HG02852 (cell line): ENCODE measurements at regions not wholly inside any gene's neighbourhood (a gene's known extent, or its start where the extent isn't known, plus 50 kb on each side); places are given as distances from the start of the nearest gene placed in this dataset.
A peak's percentile ranks its signal among the peaks of the same experiment; 100 is the strongest.
"Not testable (repeated sequence)": the region's sequence is repeated elsewhere in the genome, so short reads cannot be mapped to it uniquely, and the experiment has no call there.

Experiments used
- ATAC-seq: cut with Tn5 transposase; IDR thresholded peaks from one replicate; pipeline ENCODE4 v1.9.1; 2021; ENCODE audit warnings: mild to moderate bottlenecking, moderate library complexity; ENCODE audit not compliant: unreplicated experiment

DNA sequence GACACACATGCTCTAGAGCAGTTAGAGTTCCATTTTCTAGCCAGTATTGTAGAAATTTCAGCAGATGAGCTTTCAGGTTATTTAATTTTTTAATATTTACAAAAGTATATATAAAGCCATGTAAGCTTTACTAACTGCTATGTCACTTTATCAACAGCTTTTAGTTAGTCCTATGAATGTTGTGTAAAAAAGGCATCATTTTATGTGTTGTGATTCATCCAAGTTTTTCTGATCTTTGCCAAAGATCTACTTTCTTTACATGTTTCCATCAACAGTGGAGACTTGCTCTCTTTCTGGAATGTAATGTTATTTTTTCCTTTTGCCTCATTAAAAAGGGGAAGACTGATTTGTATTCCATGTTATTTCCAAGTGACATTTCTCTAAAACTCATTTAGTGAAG lies 125.2 kb upstream of the TFPI start:
- no peak for ATAC-seq

DNA sequence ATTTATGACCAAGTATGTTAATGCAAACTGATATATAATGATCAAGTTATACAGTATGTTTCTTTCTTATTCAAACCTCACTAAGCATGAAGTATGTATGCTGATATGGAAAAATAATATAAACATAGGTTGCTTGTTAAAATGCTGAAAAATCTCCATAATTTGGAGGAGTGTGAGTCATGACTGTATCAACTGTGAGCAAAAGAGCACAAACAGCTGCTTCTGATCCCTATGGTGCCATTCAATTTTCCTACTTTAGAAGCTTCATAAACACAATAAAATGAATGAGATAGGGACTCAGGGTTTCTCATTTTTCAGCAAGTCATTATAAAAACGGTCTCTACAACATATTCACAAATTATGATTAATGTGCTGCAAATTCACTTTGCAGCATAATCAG lies 129.9 kb upstream of the TFPI start:
- no peak for ATAC-seq

DNA sequence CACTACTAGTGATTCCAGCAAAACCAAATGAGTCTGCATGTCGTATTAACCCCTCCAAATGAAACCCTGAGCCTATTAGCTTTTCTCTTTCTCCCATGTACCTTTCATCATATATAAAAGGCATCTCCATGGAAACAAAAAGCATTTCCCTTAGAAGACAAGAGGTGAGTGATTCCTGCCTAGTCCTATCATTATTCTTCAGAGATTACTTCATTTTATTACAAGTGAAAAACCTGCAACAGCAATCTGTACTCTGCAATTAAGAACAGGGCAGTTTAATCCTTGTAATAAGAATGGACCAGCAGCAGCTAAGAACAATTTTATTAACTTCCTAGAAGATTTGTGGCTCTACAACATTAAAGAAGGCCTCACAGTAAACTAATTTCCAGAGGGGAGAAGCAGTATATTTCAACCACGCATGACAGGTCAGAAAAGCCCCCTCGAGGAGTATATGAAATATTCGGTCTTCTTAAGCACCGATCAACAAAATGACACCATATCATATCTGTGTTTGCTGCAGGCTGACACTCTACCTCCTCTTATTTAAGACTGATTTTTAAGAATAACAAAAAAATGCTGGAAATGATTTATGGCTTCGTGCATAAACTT lies 132.3 kb upstream of the TFPI start:
- ATAC-seq = no peak

DNA sequence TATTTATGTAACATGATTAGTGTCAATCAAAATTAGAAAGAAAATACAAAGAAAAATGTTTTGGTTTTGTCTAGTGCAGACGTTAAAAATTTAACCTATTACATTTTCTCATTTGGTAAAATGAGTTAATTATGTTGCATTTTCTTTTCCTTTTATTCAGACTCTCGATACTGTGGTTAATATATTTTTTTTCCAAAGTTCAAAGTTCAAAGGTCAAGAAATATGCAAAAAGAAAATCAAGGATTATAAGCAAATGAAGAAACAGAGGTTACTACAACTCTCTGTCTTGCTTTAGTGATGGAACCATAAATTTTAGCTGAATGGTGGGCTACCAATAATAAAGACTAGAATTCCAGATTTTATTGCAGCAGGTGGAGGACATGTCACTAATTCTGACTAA lies 133.3 kb upstream of the TFPI start:
- ATAC-seq = no peak

DNA sequence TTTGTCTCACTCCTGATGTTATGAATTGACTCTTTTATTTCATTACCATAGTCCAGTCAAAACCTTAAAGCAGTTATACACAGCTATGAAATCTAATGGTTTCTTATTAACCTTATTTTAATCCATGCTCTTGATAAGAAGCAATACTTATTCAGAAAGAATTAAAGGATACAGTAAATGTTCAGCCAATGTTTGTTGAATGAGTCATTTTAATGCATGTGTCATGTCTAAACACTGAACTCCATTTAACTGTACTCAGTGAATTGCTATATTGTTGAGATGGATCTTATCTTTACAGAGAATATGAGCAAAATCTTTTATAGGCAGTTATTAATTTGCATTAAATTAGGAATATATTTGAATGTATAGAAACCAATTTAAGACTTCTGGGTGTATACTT lies 135.1 kb upstream of the TFPI start:
- ATAC-seq = no peak

DNA sequence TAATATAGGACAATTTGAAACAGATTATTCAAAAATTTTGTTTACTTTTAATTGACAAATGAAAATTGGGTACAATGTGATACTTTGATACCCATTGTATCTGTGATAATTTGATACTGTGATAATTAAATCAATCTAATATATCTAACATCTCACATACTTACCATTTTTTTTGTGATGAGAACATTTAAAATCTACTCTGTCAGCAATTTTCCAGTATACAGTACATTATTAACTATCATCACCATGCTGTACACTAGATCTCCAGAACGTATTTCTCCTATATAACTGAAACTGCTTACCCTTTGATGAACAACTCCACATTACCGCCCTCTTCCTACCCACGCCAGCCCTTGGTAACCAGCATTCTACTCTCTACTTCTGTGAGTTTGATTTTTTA lies 139.7 kb upstream of the TFPI start:
- ATAC-seq = no peak

DNA sequence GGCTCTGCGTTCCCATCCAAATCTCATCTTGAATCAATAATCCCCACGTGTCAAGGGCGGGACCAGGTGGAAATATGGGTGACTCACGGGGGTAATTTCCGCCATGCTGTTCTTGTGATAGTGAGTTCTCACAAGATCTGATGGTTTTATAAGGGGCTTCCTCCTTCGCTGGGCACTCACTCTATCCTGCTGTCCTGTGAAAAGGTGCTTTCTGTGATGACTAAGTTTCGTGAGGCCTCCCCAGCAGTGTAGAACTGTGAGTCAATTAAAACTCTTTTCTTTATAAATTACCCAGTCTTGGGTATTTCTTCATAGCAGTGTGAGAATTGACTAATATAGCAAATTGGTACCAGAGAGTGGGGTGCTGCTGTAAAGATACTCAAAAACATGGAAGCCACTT lies 142.4 kb upstream of the TFPI start:
- ATAC-seq = not testable (repeated sequence)

DNA sequence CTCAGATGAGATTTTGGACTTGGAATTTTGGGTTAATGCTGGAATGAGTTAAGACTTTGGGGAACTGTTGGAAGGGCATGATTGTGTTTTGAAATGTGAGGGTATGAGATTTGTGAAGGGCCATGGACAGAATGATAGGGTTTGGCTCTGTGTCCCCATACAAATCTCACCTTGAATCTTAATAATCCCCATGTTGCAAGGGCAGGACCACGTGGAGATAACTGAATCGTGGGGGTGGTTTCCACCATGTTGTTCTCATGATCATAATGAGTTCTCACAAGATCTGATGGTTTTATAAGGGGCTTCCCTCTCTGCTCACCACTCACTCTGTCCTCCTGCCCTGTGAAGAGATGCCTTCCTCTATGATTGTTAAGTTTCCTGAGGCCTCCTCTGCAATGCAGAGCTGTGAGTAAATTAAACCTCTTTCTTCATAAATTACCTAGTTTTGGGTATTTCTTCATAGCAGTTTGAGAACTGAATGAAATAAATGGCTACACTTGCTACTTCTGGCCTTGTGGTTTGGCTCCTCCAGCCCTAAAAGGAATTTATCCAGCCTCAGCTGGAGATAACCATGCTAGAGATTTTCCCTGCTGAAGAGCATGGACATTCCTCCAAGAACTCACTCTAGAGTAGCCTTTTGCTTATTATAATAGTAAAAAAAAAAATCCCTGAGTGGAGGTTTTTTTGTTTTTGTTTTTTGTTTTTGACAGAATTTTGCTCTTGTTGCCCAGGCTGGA lies 144.3 kb upstream of the TFPI start:
- ATAC-seq = no peak

DNA sequence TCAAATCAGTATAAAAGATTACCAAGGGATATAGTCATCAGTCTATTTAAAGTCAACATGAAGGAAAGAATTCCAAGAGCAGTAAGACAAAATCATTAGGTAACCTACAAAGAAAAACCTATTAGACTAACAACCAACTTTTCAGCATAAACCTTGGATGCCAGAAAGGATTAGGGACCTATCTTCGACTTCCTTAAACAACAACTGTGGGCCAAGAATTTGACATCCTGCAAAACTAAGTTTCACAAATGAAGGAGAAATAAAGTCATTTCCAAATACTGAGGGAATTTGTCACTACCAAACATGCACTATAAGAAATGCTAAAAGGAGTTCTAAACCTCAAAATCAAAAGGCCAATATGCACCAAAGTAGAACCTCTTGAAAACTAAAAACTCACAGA lies 147.9 kb upstream of the TFPI start:
- no peak for ATAC-seq

DNA sequence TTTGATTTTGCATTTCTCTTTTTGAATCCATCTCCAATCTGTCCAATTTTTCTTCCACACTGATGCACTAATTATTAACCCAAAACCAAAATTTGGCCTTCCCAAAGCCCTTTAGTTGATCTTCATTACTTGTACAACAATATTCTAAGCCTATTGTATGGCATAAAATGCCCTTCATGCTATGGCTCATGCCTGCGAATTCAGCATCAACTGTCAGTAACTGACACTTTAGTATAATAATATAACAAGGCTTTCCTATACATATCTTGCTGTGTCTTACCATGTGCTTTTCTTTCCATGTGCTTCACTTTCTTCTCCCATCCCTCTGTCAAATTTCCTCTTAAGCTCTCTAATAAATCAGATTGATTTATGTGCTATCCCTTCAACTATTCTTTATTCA lies 154.0 kb upstream of the TFPI start:
- no peak for ATAC-seq

DNA sequence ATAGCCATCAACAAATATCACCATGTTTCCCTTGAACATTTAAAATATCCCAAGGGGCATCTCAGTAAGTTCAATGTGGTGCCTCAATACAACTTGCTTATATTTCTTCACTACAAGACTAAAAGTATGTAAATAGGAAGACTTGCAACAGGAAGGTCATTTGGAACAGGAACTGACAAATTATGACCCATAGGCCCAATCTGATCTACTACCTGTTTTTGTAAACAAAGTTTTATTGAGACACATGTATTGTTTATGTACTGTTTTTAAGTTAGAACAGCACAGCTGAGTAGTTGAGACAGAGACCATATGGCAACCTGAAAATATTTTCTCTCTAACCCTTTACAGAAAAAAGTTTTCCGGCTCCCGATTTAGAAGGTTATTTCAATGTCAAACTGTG lies 154.8 kb upstream of the TFPI start:
- no peak for ATAC-seq

DNA sequence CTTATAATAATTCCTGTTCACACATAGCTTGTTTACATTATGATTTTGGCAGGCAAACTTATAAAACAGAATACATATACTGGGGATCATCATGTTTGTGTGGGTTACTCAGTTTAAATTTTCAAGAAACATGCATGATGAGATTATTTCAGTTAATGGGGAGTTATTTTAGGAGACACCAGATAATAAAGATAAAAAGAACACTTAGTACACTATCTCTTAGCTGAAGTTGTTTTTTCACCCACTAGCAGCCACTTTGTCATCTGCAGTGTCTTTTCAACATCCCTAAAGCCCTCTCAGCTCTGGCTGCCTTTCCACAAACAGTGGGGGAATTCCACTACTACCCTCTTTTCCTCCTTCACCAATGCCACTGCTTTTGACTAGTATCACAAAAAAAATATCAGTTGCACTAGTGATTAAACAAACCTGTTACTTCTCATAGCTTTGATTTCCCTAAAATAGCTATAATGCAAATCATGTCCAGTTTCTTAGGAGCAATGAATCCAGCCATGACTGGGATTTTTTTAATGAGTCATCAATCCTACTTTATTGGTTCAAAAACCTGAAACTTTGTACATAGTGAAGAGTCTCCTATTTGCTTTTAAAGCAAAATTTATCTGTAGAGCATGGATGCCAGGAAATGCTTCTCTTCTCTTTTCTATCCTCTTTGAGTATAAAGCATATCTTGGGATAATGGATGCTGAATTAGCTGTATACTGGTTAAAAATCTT lies 156.7 kb upstream of the TFPI start:
- no peak for ATAC-seq

DNA sequence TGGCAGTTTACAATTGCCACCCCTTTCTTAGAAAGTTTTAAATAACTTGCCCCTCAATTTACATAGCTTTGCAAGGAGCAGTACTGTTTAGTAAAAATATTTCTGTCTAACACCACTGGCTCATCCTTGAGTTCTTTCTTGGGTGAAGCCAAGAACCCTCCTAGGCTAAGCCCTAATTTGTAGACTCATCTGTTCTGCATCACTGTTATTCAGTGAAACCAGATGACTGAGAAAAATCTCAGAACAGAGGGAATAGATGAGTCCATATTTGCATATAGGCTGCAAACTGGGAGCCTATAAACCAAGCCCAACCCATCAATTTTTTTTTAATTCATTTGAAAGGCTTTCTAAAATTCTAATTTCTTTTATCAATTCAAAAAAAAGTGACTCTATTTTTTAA lies 161.4 kb upstream of the TFPI start:
- no peak for ATAC-seq

DNA sequence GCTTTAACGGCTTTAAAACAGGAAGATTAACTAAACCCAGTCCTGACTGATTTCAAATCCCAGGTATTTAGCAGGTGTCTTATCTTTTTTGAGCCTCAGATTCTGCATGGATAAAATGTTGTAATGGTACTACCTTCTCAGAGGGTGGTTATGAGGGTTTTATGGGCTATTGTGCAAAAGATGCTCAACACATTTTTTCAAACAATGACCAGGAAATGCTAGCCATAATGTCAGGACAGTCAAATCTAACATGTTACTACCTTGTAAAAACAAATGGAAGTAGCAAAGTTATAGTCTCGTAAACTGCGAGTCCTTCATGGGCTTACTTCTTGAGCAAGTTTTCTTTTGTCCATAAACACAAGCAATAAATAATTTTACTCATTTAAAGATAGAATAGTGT lies 162.1 kb upstream of the TFPI start:
- no peak for ATAC-seq

DNA sequence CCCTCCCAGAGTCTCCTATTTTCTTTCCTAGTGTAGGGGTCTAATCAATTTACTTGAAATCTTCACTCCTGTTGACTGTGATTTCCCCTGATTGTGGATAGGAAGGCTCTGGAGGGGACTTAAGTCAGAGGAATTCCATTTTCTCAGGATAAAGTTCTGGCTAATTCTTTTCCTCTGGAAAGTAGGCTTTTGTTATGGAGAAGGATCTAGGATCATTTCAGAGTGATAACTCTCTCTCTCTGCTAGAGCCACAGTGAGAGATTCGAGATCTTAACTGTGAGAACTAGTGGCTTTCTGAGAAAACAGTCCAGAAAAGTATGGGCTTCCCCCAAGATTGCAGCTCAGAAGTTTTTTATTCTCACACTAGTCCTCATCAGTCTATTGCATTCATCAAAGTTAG lies 163.9 kb upstream of the TFPI start:
- no peak for ATAC-seq

DNA sequence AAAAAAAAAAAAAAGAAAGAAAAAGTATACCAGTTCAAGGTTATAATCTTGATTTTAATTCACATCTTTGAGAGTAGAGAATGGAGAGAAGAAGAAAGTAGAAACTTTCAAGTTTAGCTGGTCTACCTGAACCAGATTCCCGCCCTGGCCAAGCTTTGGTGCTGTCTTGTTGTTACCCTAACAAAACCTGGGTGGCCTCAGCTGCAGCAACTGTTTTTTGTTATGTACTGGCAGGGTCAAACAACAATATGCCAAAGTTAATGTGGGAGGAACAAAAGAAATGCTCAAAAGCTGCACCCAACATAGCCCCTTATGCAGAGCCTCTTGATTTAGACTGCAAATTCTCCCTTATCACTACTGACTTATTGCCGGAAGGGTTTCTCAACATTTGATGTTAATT lies 165.3 kb upstream of the TFPI start:
- ATAC-seq = no peak

DNA sequence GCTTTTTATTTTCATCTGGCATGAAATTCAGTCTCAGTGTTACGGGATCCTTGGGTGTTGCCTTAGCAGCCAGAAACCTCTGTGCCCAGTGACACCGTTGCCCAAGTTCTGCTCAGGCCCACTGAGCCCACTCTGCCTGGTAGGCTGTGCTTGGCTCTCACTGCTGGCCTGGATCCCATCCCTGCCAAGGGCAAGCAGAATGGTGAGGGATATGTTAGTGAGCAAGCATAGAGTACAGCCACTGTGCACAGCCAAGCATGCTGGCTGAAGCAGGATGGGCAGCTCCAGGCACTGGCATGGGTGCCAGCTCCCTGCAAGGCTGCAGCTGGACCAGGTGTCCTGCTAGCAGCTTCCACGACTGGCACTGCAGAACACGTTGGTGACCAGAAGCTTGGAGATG lies 194.7 kb upstream of the TFPI start:
- ATAC-seq = no peak

DNA sequence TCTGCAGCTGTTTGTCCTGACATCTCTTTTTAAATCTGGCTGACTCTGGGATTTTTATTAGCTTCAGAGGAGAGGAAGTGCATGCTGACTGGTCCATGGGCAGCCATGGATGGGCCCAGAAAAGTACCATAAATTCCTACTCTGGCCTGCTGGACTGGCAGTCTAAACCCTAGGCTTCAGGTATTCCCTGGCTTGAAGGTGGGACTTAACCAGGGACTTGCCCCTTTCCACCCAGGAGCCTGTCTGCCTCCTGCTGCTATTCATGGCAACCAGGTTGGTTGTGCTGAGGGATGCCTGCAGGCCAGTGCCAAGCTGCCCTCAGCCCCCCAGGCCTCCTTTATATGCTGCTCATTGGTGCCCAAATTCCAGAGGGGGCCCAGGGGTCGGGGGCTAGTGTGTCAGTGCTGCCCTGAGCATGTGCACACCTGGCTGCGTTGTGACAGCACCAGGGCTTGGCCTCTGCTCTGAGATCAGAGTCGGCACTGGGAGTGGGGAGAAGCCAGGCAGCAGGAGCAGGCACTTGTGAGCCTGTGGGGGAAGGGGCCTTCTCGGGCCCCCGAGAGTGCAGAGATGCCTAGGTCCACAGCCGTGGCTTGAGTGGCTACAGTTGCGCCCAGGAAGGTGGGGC lies 195.7 kb upstream of the TFPI start:
- ATAC-seq = no peak

DNA sequence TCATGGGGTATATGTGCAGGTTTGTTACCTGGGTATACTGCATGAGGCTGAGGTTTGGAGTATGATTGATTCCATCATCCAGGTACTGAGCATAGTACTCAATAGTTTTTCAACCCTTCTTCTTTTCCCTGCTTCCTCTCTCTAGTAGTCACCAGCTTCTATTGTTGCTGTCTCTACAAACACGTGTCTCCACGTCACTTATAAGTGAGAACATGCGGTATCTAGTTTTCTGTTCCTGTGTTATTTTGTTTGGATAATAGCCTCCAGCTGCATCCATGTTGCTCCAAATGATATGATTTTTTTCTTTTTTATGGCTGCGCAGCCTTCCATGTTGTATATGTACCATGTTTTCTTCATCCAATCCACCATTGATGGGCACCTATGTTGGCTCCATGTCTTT lies 214.8 kb upstream of the TFPI start:
- no peak for ATAC-seq

DNA sequence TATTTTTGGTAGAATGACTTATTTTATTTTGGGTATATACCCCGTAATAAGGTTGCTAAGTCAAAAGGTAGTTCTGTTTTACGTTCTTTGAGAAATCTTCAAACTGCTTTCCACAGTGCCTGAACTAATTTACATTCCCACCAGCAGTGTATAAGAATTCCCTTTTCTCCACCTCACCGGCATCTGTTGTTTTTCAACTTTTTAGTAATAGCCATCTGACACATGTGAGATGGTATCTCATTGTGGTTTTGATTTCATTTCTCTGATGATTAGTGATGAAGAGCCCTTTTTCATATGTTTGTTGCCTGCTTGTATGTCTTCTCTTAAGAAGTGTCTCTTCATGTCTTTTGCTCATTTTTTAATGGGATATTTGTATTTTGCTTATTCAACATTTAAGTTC lies 215.2 kb upstream of the TFPI start:
- no peak for ATAC-seq

DNA sequence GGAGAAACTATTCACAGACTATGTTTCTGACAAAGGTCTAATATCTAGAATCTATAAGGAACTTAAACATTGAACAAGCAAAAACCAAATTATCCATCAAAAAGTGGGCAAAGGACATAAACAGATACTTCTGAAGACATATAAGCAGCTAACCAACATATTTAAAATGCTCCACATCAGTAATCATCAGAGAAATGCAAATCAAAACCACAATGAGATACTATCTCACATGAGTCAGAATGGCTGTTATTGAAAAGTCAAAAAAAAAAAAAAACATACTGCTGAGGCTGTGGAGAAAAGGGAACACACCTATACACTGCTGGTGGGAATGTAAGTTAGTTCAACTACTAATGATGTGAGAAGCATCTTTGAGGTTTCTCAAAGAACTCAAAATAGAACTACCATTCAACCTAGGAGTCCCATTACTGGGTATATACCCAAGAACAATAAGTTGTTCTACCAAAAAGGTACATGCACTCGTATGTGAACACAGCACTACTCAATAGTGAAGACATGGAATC lies 220.4 kb upstream of the TFPI start:
- ATAC-seq = peak; percentile 71

DNA sequence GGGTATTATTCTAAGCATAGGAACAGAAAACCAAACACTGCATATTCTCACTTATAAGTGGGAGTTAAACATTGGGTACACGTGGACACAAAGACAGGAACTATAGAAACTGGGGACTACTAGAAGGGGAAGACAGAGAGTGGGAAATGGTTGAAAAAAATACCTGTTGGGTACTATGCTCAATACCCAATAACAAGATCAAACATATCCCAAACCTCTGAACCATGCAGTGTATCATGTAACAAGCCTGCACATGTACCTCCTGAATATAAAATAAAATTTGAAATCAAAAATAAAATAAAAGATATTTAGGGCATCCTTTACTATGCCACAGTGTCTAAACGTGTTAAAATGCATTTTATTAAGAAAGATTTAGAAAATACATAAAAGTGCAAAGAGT lies 221.0 kb upstream of the TFPI start:
- ATAC-seq = no peak
